A673 (cell line): ENCODE measurements at regions not wholly inside any gene's neighbourhood (a gene's known extent, or its start where the extent isn't known, plus 50 kb on each side); places are given as distances from the start of the nearest gene placed in this dataset.
"Not testable (repeated sequence)": the region's sequence is repeated elsewhere in the genome, so short reads cannot be mapped to it uniquely, and the experiment has no call there.

Experiments used
- BruUV-seq: library from RNA; stranded (reverse); fragments of 400-500 nt; replicated peaks from 2 replicates; lab custom pipeline; 2021; lab: Mats Ljungman, UMichigan
- CTCF ChIA-PET: fragments of 300-600 bp; sonication (Branson Sonifier 250); formaldehyde crosslinking; loops from one replicate; lab custom pipeline; 2022; ENCODE audit warnings: antibody characterized with exemption; lab: Charles Lee
- POLR2A ChIA-PET: fragments of 300-600 bp; sonication (Branson Sonifier 250); formaldehyde crosslinking; loops from one replicate; lab custom pipeline; 2022; ENCODE audit warnings: antibody characterized with exemption; ENCODE audit not compliant: low non-redundant PET; lab: Charles Lee
- DNase-seq: peaks from one replicate; pipeline ENCODE4 v3.0.0-alpha.2; 2015; ENCODE audit warnings: low spot score
- H3K27ac ChIP-seq: fragments of 200-600 bp; sonication (generic); 2 replicates; pipeline ENCODE4 v1.5.1; 2016; ENCODE audit warnings: mixed run types, low read depth, mild to moderate bottlenecking, mixed read lengths, antibody characterized with exemption, low read length; ENCODE audit not compliant: poor library complexity, severe bottlenecking
- H3K27me3 ChIP-seq: fragments of 200-600 bp; sonication (generic); replicated peaks from 2 replicates; pipeline ENCODE4 v1.6.1; 2017; ENCODE audit warnings: mixed run types, low read depth, mild to moderate bottlenecking, mixed read lengths, antibody characterized with exemption, low read length; ENCODE audit not compliant: insufficient read depth, poor library complexity
- H3K36me3 ChIP-seq: fragments of 200-600 bp; sonication (generic); 2 replicates; pipeline ENCODE4 v1.6.1; 2016; ENCODE audit warnings: mixed run types, mild to moderate bottlenecking, mixed read lengths, antibody characterized with exemption, low read length; ENCODE audit not compliant: insufficient read depth, poor library complexity, severe bottlenecking
- H3K4me1 ChIP-seq: fragments of 200-600 bp; sonication (generic); 2 replicates; pipeline ENCODE4 v1.6.1; 2017; ENCODE audit warnings: mixed run types, mild to moderate bottlenecking, mixed read lengths, antibody characterized with exemption, low read length; ENCODE audit not compliant: insufficient read depth, poor library complexity, severe bottlenecking
- H3K4me3 ChIP-seq: fragments of 200-600 bp; sonication (generic); 2 replicates; pipeline ENCODE4 v1.5.1; 2016; ENCODE audit warnings: low read depth, mixed run types, mild to moderate bottlenecking, mixed read lengths, low read length; ENCODE audit not compliant: poor library complexity, severe bottlenecking
- H3K9me3 ChIP-seq: fragments of 200-600 bp; sonication (generic); 2 replicates; pipeline ENCODE4 v1.6.1; 2016; ENCODE audit warnings: mixed run types, low read depth, mild to moderate bottlenecking, mixed read lengths, antibody characterized with exemption, low read length; ENCODE audit not compliant: poor library complexity, severe bottlenecking
- CTCF ChIP-seq: fragments of 300-800, 200-600 bp; sonication (generic); conservative IDR thresholded peaks from 2 replicates; pipeline ENCODE4 v1.5.1; 2017; ENCODE audit warnings: low read depth, mild to moderate bottlenecking, antibody characterized with exemption, low read length, moderate library complexity, mixed read lengths
- EZH2 ChIP-seq: fragments of 200-600 bp; sonication (generic); IDR thresholded peaks from 2 replicates; pipeline ENCODE4 v1.6.1; 2017; ENCODE audit warnings: borderline replicate concordance, low read depth, mild to moderate bottlenecking, mixed read lengths, antibody characterized with exemption, low read length; ENCODE audit not compliant: poor library complexity, severe bottlenecking
- intact Hi-C: fragments of 100-400 bp; cut with micrococcal nuclease; formaldehyde crosslinking; loops from one replicate; pipeline ENCODE4 v1.10.0; 2022; ENCODE audit not compliant: unreplicated experiment

- no TSS peak for BruUV-seq
- H3K36me3 ChIP-seq = no peaks in the 10 kb centered on the region
- H3K27me3 ChIP-seq = no peaks in the 10 kb centered on the region
- no peak overlapping the region for H3K27ac ChIP-seq
- TF ChIP-seq EZH2 (no peak), CTCF (no peak)
- DNase-seq = no peak
- H3K4me3 ChIP-seq = no peak overlapping the region
- H3K4me1 ChIP-seq = no peaks in the 10 kb centered on the region
- ChIA-PET CTCF (no interaction called here), POLR2A (no interaction called here)
- peaks cover 7% of the 10 kb centered on the region for H3K9me3 ChIP-seq
- intact Hi-C loops = no loop called here
Measured at GRCh38 chr5:42108468-42108867, 183.4 kb downstream of the FBXO4 start.

- DNase-seq = no peak
- intact Hi-C loops = no loop called here
- H3K4me1 ChIP-seq = no peaks in the 10 kb centered on the region
Measured at GRCh38 chr5:42109006-42109572, 184.0 kb downstream of the FBXO4 start.

GRCh38 chr5:42115721-42116120 is 190.6 kb downstream of the FBXO4 start:
- H3K36me3 ChIP-seq, DNase-seq, H3K9me3 ChIP-seq, BruUV-seq, CTCF ChIA-PET, H3K27me3 ChIP-seq, H3K27ac ChIP-seq, intact Hi-C loops, H3K4me3 ChIP-seq, POLR2A ChIA-PET, H3K4me1 ChIP-seq: not testable (repeated sequence)

More at GRCh38 chr5:42109006-42109572, 184.0 kb downstream of the FBXO4 start:
- TF ChIP-seq EZH2 (no peak), CTCF (no peak)
- H3K27me3 ChIP-seq = no peaks in the 10 kb centered on the region
- H3K9me3 ChIP-seq = peaks cover 7% of the 10 kb centered on the region
- no peaks in the 10 kb centered on the region for H3K36me3 ChIP-seq
- POLR2A ChIA-PET = no interaction called here
- no peak overlapping the region for H3K4me3 ChIP-seq
- CTCF ChIA-PET = no interaction called here
- BruUV-seq = no TSS peak
- H3K27ac ChIP-seq = no peak overlapping the region

- intact Hi-C loops = no loop called here
- DNase-seq = no peak
- H3K27me3 ChIP-seq = no peaks in the 10 kb centered on the region
- POLR2A ChIA-PET = no interaction called here
- CTCF ChIA-PET = no interaction called here
- H3K9me3 ChIP-seq = peaks cover 8% of the 10 kb centered on the region
- no peak overlapping the region for H3K27ac ChIP-seq
- no peaks in the 10 kb centered on the region for H3K36me3 ChIP-seq
- no peak overlapping the region for H3K4me3 ChIP-seq
- H3K4me1 ChIP-seq = no peaks in the 10 kb centered on the region
- no TSS peak for BruUV-seq
- no peak for TF ChIP-seq CTCF
- TF ChIP-seq EZH2 = no peak
Measured at GRCh38 chr5:42120070-42120469, 195.0 kb downstream of the FBXO4 start.
